GM12873 (cell line): ENCODE measurements at regions not wholly inside any gene's neighbourhood (a gene's known extent, or its start where the extent isn't known, plus 50 kb on each side); places are given as distances from the start of the nearest gene placed in this dataset.

Experiments
- TF ChIP-seq, protein P1 (sequence below): IDR thresholded peaks from 2 replicates; pipeline ENCODE4 v1.5.1; 2012; ENCODE audit warnings: low read depth, mild to moderate bottlenecking, moderate library complexity, low read length, control low read depth; ENCODE audit not compliant: insufficient read depth; ENCODE audit errors: missing control alignments

GRCh38 chr4:15340902-15341732 lies 86.7 kb upstream of the C1QTNF7 start:
- TF ChIP-seq, protein P1, sequence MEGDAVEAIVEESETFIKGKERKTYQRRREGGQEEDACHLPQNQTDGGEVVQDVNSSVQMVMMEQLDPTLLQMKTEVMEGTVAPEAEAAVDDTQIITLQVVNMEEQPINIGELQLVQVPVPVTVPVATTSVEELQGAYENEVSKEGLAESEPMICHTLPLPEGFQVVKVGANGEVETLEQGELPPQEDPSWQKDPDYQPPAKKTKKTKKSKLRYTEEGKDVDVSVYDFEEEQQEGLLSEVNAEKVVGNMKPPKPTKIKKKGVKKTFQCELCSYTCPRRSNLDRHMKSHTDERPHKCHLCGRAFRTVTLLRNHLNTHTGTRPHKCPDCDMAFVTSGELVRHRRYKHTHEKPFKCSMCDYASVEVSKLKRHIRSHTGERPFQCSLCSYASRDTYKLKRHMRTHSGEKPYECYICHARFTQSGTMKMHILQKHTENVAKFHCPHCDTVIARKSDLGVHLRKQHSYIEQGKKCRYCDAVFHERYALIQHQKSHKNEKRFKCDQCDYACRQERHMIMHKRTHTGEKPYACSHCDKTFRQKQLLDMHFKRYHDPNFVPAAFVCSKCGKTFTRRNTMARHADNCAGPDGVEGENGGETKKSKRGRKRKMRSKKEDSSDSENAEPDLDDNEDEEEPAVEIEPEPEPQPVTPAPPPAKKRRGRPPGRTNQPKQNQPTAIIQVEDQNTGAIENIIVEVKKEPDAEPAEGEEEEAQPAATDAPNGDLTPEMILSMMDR, result no peak

- TF ChIP-seq, protein P1, result no peak
Observed at GRCh38 chr4:15341733-15342300, 86.0 kb upstream of the C1QTNF7 start.

DNA sequence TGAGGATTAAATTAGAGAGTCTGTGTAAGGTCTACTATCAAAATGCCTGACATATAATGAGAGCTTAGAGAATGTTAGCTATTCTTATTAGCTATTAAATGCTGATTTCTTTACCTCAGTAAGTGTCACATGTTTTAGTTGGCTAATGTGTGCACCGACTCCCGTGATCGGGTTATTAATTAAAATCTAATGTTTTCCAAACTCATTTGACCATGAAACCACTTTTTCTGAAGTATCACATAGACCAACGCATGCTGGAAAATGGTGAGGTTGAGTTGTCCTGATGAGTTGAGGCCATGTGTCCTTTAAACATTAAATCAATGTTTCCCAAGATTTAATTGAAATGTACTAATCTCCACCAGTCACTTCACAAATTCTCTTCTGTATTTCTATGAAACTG lies 84.8 kb upstream of the C1QTNF7 start:
- TF ChIP-seq, protein P1, result no peak

DNA sequence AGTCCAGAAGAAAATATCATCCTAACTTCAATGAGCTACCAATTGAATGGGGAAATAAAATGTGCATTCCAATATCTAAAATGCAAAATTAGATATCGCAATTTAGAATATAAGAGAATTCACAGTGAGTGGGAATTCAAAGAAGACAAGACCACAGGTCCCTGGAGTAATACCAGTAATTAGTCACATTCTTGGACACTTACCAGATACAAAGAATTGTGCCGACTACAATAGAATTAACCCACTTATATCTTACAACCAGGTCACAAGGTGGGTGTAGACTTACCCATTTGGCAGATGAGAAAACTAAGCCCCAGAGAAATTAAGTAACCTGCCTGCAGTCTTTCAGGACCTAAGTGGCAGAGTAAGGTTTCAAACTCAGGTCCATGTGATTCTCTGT lies 84.3 kb upstream of the C1QTNF7 start:
- TF ChIP-seq, protein P1, result no peak

DNA sequence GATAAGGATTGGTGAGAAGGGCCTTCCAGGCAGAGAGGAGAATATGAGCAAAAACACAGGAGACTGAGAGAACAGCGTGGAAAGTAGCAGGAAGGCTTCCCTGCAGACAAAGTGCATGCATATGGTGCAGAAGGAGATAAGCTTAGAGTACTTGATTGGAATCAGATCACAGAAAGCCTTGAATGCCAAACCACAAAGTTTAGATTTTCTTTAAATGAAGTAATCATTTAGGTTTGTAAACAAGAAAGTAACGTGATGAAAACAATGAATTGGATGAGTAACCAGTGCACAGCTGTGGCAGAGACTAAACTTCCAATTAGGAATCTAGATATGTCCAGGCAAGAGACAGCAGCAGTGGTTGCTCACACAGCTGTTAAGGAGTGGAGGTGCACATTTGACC lies 83.8 kb upstream of the C1QTNF7 start:
- TF ChIP-seq, protein P1, result no peak

GRCh38 chr4:15345134-15345533 lies 82.7 kb upstream of the C1QTNF7 start:
- TF ChIP-seq, protein P1, result no peak

GRCh38 chr4:15348236-15348635 lies 79.6 kb upstream of the C1QTNF7 start:
- TF ChIP-seq, protein P1, result no peak
